ENCODE measurements at regions not wholly inside any gene's neighbourhood (a gene's known extent, or its start where the extent isn't known, plus 50 kb on each side); places are given as distances from the start of the nearest gene placed in this dataset.
"Not testable (repeated sequence)": the region's sequence is repeated elsewhere in the genome, so short reads cannot be mapped to it uniquely, and the experiment has no call there.

DNA sequence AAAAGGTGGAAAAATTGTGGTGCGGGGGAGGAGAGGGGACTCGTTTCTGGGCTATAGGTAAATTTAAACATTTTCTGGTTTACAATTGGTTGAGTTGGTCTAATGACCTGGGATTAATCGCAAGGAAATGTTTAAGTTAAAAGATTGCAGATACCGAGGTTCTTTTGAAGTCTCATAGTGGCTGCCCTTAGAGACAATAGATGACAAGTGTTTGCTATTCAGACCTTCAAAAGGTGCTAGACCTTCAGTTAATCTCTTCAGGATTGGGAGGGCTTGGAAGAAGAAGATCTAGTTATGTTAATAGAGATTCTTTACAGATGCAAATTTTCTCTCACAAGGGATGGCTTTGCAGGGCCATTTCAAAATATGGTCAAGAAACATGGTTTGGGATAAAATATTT, 2286.1 kb upstream of the AGA start:
- H3K27me3 ChIP-seq (ENCODE audit: insufficient read depth, low read depth, severe bottlenecking) = peaks cover 76% of the 10 kb centered on the region
- no peak for DNase-seq
- H3K9me3 ChIP-seq (ENCODE audit: severe bottlenecking) = no peaks in the 10 kb centered on the region
- no peak overlapping the region for H3K27ac ChIP-seq
- TF ChIP-seq, protein P1, sequence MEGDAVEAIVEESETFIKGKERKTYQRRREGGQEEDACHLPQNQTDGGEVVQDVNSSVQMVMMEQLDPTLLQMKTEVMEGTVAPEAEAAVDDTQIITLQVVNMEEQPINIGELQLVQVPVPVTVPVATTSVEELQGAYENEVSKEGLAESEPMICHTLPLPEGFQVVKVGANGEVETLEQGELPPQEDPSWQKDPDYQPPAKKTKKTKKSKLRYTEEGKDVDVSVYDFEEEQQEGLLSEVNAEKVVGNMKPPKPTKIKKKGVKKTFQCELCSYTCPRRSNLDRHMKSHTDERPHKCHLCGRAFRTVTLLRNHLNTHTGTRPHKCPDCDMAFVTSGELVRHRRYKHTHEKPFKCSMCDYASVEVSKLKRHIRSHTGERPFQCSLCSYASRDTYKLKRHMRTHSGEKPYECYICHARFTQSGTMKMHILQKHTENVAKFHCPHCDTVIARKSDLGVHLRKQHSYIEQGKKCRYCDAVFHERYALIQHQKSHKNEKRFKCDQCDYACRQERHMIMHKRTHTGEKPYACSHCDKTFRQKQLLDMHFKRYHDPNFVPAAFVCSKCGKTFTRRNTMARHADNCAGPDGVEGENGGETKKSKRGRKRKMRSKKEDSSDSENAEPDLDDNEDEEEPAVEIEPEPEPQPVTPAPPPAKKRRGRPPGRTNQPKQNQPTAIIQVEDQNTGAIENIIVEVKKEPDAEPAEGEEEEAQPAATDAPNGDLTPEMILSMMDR (IDR thresholded peaks at IDR 0.05; ENCODE audit: low read depth, low read length) = no peak
- no peaks in the 10 kb centered on the region for H3K36me3 ChIP-seq
- H3K4me3 ChIP-seq (ENCODE audit: low read depth, low read length) = no peak overlapping the region

DNA sequence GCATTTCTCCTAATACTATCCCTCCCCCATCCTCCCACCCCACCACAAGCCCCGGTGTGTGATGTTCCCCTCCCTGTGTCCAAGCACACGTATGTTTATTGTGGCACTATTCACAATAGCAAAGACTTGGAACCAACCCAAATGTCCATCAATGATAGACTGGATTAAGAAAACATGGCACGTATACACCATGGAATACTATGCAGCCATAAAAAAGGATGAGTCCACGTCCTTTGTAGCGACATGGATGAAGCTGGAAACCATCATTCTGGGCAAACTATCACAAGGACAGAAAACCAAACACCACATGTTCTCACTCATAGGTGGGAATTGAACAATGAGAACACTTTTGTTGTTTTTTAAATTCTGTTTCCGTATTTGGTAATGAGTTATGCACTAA, 2294.6 kb upstream of the AGA start:
- not testable (repeated sequence) for H3K27ac ChIP-seq; H3K4me3 ChIP-seq (ENCODE audit: low read depth, low read length); H3K9me3 ChIP-seq (ENCODE audit: severe bottlenecking); DNase-seq; H3K36me3 ChIP-seq
- peaks cover 69% of the 10 kb centered on the region for H3K27me3 ChIP-seq (ENCODE audit: insufficient read depth, low read depth, severe bottlenecking)

DNA sequence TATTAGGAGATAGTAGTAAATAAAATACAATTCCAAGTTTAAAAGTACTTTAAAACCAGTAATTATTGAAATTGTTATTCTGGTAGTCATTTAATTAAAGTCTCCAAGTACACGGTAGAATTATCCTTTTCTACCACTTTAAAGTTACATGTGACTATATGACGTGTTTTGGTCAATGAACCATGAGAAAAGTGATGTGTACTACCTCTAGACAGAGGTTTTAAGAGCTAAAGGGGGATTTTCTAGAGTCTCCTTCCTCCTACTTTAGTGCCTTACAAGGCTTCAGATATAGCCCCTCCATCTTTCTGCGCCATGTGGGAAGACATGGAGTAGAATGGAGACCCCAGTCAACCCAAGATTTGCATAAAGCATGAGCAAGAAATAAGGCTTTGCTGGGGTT, 2296.6 kb upstream of the AGA start:
- TF ChIP-seq, protein P1 (IDR thresholded peaks at IDR 0.05; ENCODE audit: low read depth, low read length) = no peak
- Histone ChIP-seq H3K4me3 (ENCODE audit: low read depth, low read length) (no peak overlapping the region), H3K36me3 (no peaks in the 10 kb centered on the region), H3K9me3 (ENCODE audit: severe bottlenecking) (peaks cover 3% of the 10 kb centered on the region), H3K27me3 (ENCODE audit: insufficient read depth, low read depth, severe bottlenecking) (peaks cover 59% of the 10 kb centered on the region), H3K27ac (no peak overlapping the region)
- DNase-seq = no peak

DNA sequence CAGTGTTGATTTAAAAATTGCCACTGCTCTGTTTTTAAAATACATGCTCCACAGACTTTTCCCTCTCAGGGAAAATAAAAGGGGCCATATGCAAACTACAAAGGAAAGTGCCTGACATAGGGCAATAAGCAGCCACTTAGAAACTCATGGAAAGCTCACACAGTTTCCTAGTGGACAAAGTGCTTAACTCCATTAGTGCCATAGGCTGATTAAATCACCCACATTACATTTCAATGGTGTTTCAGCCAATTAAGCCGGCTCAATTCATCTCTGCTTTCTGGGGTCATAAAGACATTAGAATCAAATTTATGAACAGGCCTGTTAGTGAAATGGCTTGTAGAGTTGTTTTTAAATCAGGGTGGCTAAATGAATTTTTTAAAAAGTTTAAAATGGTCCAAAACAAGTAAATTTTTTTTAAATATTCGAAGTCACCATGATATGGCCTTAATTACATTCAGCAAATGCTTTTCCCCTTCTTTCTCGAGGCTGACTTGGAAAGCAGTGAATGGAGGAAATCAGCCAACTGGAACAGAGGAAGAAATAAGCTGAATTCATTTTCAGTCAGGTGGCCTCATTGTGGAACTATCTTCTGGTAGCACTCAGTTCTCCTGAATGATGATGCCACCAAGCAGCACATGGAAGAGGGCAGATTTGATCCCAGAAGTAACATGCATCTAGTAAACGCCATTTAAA, 2305.1 kb upstream of the AGA start:
- DNase-seq = no peak
- peaks cover 68% of the 10 kb centered on the region for H3K27me3 ChIP-seq (ENCODE audit: insufficient read depth, low read depth, severe bottlenecking)

DNA sequence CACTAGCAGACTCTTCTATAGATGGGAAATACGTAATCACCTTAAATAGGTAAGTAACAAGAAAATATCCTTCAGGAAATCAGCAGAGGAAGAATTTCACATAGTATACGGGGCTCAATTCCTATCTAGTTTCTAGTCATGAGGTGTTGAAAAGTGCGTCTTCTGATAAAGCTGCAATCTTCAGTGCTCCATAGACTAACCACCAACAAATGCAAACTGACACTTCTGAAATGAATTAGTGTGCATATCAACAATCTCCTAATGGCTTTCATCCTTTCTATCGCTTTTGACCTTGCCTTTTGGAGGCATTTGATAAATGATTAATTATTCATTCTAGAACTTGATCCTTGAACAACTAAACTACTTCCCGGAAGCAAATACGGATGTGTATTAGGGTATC, 2306.6 kb upstream of the AGA start:
- Histone ChIP-seq H3K36me3 (no peaks in the 10 kb centered on the region), H3K4me3 (ENCODE audit: low read depth, low read length) (no peak overlapping the region), H3K27me3 (ENCODE audit: insufficient read depth, low read depth, severe bottlenecking) (peaks cover 78% of the 10 kb centered on the region), H3K9me3 (ENCODE audit: severe bottlenecking) (no peaks in the 10 kb centered on the region), H3K27ac (no peak overlapping the region)
- TF ChIP-seq, protein P1 (IDR thresholded peaks at IDR 0.05; ENCODE audit: low read depth, low read length) = no peak
- DNase-seq = no peak

More for the DNA sequence above, 2305.1 kb upstream of the AGA start:
- H3K27ac ChIP-seq = no peak overlapping the region
- no peaks in the 10 kb centered on the region for H3K36me3 ChIP-seq
- TF ChIP-seq, protein P1 (IDR thresholded peaks at IDR 0.05; ENCODE audit: low read depth, low read length) = no peak
- H3K9me3 ChIP-seq (ENCODE audit: severe bottlenecking) = no peaks in the 10 kb centered on the region
- no peak overlapping the region for H3K4me3 ChIP-seq (ENCODE audit: low read depth, low read length)

DNA sequence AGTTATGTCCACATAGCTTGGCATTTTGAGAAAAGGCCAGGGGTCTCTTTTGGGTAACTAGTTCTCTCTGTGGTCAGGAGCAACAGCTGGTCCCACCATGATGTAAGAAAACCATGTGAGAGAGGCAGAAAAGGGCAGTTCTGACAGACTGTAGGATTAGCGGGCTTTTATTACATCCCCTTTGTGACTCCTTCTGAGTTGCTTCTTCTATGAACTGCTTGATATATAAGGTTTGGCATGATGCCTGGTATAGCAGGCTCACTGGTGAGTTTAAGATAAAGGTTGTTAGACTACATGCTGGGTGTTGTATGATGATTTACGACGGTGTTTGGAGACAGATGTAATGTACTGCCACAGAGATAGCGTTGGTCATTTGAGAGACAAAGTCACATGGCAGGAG, 2308.1 kb upstream of the AGA start:
- TF ChIP-seq, protein P1 (IDR thresholded peaks at IDR 0.05; ENCODE audit: low read depth, low read length) = no peak

More for the DNA sequence above, 2308.1 kb upstream of the AGA start:
- H3K36me3 ChIP-seq = no peaks in the 10 kb centered on the region
- H3K4me3 ChIP-seq (ENCODE audit: low read depth, low read length) = no peak overlapping the region
- H3K27me3 ChIP-seq (ENCODE audit: insufficient read depth, low read depth, severe bottlenecking) = peaks cover 83% of the 10 kb centered on the region
- H3K9me3 ChIP-seq (ENCODE audit: severe bottlenecking) = no peaks in the 10 kb centered on the region
- no peak overlapping the region for H3K27ac ChIP-seq
- DNase-seq = no peak
